GM21423 (cell line): ENCODE measurements at regions not wholly inside any gene's neighbourhood (a gene's known extent, or its start where the extent isn't known, plus 50 kb on each side); places are given as distances from the start of the nearest gene placed in this dataset.

Experiments
- ATAC-seq: cut with Tn5 transposase; IDR thresholded peaks from one replicate; pipeline ENCODE4 v1.9.1; 2021; ENCODE audit warnings: mild to moderate bottlenecking, moderate library complexity; ENCODE audit not compliant: unreplicated experiment

DNA sequence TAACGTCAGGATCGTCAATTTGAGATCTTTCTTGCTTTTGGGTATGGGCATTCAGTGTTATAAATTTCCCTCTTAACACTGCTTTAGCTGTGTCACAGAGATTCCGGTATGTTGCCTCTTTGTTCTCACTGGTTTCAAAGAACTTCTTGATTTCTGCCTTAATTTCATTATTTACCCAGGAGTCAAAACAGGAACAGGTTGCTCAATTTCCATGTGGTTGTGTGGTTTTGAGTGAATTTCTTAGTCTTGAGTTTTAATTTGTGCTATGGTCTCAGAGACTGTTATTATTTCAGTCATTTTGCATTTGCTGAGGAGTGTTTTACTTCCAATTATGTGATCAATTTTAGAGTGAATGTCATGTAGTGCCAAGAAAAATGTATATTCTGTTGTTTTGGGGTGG is 153.1 kb downstream of the PCDH17 start:
- ATAC-seq: no peak

DNA sequence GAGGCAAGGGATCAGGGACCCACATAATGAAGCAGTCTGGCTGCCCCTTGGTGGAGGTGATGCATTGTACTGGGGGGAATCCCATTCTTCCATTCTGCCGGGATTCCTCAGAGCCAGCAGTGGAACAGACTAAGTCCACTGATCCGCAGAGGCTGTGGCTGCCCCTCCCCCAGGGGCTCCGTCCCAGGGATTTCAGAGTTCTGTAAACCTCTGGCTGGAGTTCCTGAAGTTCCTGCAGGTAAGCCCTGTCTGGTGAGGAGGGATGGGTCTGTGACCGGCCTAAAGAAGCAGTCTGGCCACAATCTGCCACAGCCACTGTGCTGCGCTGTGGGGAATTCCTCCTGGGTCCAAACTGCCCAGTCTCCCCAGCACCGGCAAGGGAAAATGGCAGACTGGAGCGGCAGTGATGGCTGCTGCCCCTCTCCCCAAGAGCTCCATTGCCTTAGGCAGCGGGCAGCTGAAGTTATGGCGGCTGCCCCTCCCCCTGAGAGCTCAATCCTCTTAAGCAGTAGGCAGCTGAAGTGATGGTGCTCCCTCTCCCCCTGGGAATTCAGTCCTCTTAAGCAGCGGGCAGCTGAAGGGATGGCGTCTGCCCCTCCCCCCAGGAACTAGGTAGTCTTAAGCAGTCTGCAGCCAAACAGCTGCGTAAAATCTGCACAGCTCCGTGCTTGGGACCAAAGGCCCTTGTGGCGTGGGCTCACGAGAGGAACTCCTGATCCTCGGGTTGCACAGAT is 155.7 kb downstream of the PCDH17 start:
- no peak for ATAC-seq

DNA sequence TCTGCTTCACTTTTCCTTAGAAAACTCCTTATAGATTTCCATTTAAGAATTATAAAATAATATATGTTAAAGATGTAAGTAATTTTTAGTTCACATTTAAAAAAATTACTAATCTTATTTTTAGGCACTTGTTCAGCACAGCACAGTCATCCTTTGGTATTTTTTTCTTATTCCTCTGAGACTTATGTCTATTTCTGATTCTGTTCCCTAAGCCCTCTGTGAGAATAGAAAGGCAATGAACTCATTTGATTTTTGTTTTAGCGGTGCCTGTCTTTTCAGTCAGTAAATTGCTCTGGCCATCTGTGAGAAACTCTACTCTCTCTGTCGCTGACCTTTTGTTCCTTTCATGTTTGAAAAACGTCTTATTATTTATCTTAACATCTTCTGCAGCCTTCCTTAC is 168.1 kb downstream of the PCDH17 start:
- no peak for ATAC-seq

DNA sequence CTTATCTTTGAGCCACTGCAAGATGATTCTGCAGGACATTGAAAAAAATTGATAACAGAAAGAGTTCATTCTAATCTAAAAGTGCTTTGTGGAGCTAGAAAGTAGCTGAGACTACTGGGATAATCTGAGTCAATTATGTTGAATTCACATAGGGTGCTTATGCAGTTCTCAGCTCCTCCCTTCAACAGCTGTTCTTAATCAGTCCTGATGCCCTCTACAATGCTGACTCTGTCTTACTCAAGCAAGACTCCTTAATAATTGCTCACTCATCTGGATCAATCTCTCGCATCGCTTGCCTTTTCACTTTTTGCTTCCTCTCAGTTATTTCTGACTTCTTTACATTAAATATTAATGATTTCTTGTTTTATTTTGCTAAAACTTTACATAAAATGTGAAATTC is 182.1 kb downstream of the PCDH17 start:
- ATAC-seq: no peak

DNA sequence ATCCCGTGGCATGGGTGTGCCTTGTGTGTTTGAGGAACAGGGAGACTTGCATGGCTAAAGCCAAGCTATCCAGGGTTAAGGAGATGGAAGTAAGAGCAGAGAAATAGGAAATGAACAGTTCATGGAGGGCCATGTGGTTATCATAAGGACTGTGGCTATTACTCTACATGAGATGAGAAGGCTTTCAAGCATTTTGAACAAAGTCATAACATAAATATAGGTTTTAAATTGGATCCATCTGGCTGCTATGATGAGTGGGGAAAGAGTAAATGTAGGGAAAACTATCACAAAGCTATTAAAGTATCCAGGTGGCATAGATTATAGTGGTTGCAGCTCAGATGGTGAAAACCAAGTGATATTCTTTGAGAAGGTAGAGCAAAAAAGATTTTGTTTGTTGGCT is 184.1 kb downstream of the PCDH17 start:
- no peak for ATAC-seq

DNA sequence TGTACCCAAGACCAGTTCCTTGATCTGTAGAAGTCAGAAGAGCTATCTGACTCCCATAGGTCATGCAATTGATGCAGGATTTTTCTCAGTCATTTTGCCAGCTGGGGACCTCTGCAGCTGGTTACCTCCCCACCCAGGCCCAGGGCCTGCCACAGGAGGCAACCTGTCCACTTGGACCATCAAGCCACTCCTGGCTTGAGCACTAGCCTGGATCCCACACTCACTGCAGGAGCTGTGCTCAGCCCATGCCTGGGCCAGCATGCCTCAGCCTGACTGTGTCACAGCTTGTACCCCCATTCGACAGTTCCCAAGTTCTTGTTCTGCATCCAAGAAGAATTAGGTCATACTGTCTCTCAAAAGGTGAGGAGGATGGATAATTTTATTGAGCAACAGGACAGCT is 189.4 kb downstream of the PCDH17 start:
- ATAC-seq: no peak

DNA sequence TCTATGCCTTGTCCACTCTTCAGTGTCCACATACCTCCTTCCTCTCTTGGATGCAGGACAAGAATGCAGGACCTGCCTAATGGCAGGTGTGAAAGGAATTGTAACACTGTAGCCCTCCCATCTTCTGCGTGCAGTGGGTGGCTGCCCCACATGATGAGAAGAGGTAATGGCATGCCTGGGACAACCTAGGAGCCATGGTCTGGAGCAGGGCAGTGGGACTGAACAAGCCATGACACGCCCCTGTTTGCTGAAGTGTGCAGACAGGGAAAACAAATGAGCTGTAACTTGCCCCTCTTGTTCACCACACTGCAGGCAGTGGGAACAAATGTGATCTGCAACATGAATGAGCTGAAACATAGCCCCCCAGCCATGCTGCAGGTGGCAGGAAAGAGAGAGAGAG is 192.2 kb downstream of the PCDH17 start:
- no peak for ATAC-seq

DNA sequence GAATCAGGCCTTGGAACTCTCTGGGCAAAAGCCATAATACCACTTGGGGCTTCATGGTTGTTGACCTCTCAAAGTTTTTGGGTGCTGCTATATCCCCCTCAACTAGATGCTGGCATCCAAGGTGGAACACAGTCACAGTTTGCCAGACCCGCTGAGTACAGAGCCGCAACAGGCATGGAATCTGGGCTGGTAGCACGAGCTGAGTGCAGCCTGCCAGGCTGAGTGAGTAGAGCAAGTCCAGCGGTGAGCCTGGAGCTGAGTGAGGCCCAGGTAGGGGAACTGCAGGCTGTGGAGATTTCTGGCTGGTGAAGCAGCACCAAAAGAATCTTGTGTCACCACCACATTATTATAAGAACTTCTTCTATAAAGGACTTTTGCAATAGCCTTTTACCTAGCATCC is 192.6 kb downstream of the PCDH17 start:
- ATAC-seq: no peak

DNA sequence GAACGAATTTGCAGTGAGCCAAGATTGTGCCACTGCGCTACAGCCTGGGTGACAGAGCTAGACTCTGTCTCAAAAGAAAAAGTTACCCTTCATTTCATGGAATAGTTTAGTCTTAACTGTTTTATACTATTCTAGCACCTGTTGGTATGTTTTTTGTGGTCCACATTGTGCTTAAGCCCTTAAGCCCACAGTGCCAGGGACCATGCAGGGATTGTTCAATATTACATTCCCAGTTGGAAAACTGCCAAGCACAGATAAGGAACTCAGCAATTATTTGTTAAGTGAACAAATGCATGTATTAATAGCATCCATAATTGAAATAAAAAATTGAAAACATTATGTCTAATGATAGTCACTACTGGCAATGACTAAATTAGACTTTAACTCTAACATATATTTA is 193.5 kb downstream of the PCDH17 start:
- ATAC-seq: no peak

DNA sequence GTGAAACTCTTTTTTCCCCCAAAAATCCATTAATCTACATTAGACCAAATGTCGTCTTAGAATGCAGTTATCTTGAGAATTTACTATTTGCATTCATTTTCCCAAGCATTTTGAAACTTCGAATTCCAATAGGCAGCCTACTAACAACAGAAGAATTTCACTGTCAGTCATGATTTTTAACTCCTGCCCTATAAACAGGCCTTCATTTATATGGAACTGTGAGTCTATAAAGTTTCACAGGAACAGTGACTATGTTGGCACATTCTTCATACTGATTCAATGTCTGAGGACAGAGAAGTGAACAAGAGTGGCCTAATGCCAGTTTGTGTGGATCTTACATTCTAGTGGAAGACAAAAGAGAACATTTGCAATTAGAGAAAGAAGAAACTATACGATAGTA is 198.0 kb downstream of the PCDH17 start:
- ATAC-seq: no peak

DNA sequence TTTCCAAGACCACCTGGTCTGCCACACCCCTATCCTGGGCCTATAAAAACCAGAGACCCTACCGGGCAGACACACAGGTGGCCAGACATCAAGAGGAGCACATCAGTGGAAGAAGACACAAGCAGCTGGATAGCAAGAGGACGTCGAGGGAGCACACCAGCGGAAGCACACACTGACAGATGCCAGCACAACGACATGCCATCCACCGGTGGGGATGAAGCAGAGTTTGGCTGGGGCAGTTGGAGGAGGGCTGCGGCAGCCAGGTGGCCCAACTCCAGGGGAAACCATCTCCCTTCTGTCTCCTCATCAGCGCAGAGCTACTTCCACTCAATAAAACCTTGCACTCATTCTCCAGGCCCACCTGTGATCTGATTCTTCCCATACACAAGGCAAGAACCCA is 200.6 kb downstream of the PCDH17 start:
- no peak for ATAC-seq

DNA sequence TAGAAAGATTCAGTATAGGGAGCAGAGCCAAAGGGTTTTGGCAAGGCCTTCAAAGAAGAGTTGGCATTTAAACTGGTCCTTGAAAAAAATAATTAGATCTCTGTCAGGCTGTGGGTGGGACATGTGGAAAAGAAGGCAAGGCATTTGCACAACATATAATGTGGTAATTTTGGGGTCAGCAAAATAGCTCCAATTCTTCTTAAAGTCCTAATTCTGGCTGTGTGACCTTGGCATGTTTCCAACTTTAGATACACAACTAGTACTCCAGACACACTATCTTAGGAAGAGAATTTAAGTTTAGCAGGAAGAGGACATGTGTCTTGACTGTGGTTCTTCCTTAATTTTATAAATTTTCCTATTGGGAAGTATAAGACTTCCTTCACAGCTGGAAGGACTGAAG is 206.3 kb downstream of the PCDH17 start:
- ATAC-seq: no peak

DNA sequence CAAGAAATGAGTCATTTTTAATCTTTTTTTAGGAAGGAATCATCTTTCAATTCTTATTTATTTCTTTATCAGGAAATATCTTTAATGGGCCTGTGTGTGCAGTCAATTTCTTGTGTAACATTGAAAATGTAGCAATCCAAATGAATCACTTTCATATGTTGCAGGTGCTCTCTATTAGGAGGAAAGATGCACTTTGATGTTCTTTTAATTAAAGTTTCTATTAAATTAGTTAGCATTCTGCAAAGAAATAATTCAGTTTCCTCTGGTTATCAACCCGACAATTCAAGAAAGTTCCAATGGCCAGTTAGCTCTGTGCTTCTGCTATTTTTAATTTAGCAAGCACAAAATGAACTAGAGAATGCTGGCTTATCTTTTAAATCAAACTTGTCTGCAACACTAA is 212.0 kb downstream of the PCDH17 start:
- ATAC-seq: no peak

DNA sequence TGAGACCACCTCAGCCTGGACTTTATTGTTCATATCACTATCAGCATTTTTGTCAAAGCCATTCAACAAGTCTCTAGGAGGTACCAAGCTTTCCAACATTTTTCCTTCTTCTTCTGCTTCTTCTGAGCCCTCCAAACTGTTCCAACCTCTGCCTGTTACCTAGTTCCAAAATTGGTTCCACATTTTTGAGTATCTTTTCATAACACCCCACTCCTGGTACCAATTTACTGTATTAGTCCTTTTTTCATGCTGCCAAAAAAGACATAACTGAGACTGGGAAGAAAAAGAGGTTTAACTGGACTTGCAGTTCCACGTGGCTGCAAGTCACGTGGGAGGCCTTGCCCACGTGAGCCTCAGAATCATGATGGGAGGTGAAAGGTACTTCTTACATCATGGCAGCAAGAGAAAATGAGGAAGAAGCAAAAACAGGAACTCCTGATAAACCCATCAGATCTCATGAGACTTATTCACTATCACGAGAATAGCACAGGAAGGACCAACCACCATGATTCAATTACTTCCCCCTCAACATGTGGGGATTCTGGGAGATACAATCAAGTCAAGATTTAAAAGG is 215.1 kb downstream of the PCDH17 start:
- ATAC-seq: no peak

DNA sequence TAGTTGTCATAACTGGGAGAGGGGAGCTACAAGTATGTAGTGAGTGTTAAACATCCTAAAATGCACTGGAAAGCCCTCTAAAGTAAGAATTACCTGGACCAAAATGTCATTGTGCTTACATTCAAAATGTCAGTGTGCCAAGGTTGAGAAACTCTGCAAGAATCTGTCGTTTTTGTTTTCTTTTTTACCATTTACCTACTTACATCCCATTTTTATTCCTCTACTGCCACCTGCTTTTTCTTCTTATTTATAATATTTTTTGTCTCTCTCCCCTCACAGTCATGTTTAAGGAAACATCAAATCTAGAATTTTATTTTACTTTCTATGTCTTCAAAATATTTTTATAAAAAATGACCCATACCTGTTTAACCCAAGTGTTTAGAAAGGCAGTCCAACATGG is 226.4 kb downstream of the PCDH17 start:
- no peak for ATAC-seq

DNA sequence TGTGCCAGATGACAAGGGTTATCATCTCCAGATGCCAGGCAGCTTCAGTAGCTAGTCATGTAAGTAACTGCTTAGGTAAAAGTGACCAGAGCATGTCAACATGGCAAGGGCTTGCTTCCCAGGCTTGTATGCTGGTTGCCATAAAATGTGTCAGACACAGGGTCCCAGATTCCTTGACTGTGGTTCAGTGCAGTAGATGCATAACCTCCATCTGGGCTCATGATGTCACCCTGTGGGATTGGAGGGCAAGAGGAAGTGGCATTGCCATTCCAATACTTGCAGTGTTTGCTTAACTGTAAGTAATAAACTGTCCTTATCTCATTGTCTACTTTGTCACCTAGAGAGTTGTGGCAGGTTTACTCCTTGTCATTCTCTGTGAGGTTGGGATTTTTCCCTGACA is 226.8 kb downstream of the PCDH17 start:
- ATAC-seq: no peak

DNA sequence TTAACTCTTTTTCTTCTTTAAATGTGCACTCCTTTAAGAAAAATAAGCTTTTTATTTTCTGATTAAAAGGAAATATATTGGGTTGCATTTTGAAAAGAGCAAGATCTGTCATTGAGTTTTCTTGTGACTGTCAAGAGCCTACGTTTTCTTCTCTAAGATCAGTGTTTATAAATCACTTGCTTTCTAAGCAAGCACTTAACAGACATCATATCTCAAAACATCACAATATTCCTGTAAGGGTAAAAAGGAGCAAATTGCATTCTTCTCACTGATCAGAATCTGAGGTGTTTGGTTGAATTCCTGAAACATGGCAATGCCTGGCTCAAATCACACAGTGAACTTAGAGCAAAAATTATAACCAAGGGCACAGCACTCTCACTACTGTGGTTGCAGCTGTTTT is 231.3 kb downstream of the PCDH17 start:
- no peak for ATAC-seq

DNA sequence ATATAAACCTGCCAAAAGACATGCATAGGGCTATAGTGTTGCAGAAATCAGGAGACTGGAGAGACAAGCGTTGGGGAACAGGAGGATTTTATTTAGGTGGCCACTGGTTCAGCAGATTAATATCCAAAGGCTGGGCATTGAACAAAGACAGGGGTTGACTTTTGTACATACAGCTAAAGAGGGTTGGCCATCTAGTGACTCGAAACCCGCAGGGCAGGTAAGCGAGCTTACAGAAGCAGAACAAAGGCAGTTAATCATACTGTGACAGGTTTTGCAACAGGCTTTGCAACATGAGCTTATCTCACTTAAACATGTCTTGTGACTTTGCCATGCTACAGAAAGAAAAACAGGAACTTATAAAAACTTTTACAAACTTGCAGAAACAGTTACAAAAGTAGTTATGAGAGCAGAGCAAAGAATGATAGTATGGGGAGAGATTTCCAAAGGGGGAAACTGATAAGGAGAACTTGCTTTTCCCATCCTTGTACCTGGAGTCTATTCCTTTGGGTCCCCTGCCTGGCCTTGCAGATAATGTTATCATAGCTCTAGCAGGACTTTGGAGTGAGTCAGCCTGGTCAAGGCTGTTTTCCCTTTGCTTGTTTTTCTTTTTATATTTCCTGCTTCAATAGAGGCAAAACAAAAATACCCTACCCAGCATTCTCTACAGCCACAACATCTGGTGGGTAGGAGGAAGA is 234.2 kb downstream of the PCDH17 start:
- ATAC-seq: no peak

DNA sequence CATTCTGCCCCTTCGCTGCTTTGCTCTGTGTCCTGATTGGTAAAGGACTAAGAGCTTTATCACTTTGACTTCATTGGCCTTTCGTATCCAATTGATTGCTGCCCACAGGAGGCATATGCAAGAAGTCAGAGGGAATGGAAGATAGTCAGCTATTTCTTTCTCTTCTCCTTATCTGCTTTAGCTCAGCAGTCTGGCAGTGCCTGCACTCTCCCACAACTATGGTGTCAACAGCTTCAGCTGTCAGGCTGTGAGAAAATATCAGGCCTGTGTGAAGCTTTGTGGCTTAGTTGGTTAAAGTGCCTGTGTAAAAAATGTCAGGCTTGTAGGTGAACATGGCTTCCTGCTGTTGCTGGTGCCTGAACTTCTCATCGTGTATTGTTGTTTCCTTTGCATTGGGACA is 243.0 kb downstream of the PCDH17 start:
- no peak for ATAC-seq

DNA sequence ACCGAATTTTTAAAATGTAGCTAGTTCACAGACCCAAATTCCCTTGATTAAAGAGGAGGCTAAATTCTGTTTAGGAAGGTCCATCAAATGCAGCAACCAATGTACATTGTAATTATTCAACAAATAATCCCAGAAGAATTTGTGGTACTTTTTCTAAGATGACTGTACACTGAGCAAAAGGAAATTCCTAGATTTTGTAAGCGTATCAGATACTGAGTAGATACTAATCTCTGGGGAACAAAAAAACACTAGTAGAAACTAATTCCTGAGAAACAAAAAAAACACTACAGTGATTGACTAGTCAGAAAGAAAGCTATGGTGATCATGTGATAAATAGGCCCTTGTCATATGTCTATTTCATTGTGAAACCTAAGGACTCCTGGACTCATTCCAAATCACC is 246.1 kb downstream of the PCDH17 start:
- no peak for ATAC-seq

DNA sequence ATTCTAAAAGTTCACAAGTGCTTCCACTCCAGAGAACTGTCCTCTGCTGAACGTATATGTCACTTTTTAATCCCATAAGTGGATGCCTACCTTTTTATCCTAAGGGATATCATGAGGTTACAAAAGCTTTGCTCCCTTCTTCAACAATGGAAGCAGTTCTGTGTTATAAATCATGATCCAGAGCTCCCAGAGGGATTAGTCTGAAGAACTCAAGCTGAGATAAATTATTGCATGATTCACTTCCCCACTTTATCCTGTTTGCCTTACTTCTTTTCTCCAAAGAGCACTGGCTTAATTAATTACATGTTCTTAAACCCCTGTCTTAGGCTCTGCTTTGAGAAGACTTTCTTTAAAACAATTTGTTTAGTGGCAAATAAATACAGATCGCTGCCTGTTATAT is 246.7 kb downstream of the PCDH17 start:
- no peak for ATAC-seq

DNA sequence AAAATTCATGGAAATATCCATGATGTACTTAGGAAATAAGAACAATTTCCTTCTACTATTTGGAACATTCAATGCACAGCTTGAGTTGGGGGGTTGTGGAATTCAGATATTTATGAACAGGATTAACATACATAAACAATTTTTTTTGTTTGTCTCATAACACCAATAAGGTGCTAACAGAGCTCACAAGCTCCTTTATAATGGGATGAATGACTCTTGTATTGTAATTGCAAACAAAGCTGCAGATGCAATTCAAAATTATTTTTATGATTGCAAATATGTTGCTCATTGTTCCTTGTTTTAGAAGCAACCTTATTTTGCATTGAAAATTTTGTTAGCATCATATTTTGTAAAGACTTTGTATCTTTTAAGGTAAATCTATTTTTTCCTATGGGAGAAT is 265.7 kb downstream of the PCDH17 start:
- ATAC-seq: no peak

DNA sequence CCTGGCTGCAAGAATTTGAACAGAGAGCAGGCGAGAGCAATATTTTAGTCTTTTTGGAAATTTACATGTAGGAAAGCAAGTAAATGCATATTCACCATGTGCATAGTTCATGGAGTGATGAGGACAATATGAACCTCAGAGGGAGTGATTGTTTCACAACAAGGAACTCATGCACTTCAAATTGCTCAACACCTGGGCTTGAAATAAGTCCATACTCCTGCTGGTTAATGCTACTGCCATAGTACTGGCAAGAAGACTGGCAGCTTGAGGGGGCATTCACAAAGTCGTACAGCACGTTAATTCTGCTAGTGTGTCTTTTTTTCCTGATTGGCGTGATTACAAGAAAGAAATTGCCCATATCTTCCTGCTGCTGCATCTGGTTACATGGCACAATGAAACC is 267.6 kb downstream of the PCDH17 start:
- no peak for ATAC-seq
